Activated naive CD8-positive, alpha-beta T cell treated with anti-CD3 and anti-CD28 coated beads, Interleukin-2, amount 10 ng/mL, durations not matched to agents 7 days and 5 days (primary cell): ENCODE measurements at regions not wholly inside any gene's neighbourhood (a gene's known extent, or its start where the extent isn't known, plus 50 kb on each side); places are given as distances from the start of the nearest gene placed in this dataset.
"Not testable (repeated sequence)": the region's sequence is repeated elsewhere in the genome, so short reads cannot be mapped to it uniquely, and the experiment has no call there.

Experiments used
- ATAC-seq: fragments of 150-1000 bp; cut with Tn5 transposase; one replicate; pipeline ENCODE4 v1.10.0; 2021; ENCODE audit warnings: low read depth, moderate library complexity
- POLR2A ChIA-PET: fragments of 350-600 bp; sonication (Branson Sonifier 250); formaldehyde crosslinking; loops from one replicate; lab custom pipeline; 2021; ENCODE audit warnings: antibody characterized with exemption; lab: Charles Lee
- DNase-seq: peaks from one replicate; pipeline ENCODE4 v3.0.0; 2021
- H3K27ac Mint-ChIP-seq: one replicate; pipeline ENCODE4 v1.8.0; 2022; ENCODE audit warnings: mild to moderate bottlenecking, mixed read lengths
- H3K27me3 Mint-ChIP-seq: one replicate; pipeline ENCODE4 v1.8.0; 2022; ENCODE audit warnings: mild to moderate bottlenecking, moderate library complexity, mixed read lengths
- H3K36me3 Mint-ChIP-seq: one replicate; pipeline ENCODE4 v1.8.0; 2021; ENCODE audit warnings: mild to moderate bottlenecking, mixed read lengths
- H3K4me1 Mint-ChIP-seq: one replicate; pipeline ENCODE4 v1.8.0; 2021; ENCODE audit warnings: mixed read lengths
- H3K4me3 Mint-ChIP-seq: one replicate; pipeline ENCODE4 v1.8.0; 2022; ENCODE audit warnings: mild to moderate bottlenecking, moderate library complexity, mixed read lengths
- H3K9me3 Mint-ChIP-seq: one replicate; pipeline ENCODE4 v1.8.0; 2021; ENCODE audit warnings: mixed read lengths

- no peak for DNase-seq
- Mint-ChIP-seq H3K4me1 (no peaks in the 10 kb centered on the region), H3K9me3 (peaks cover 3% of the 10 kb centered on the region), H3K27me3 (no peaks in the 10 kb centered on the region), H3K36me3 (no peaks in the 10 kb centered on the region), H3K4me3 (no peak overlapping the region), H3K27ac (no peak overlapping the region)
- ATAC-seq: no peak
- POLR2A ChIA-PET: no interaction called here
Observed at GRCh38 chr4:127000110-127000509, 632.6 kb upstream of the INTU start.

- H3K4me3 Mint-ChIP-seq: no peak overlapping the region
- DNase-seq (no peak), ATAC-seq (no peak)
- no peaks in the 10 kb centered on the region for H3K4me1 Mint-ChIP-seq
- H3K9me3 Mint-ChIP-seq: peaks cover 3% of the 10 kb centered on the region
- no peak overlapping the region for H3K27ac Mint-ChIP-seq
- no peaks in the 10 kb centered on the region for H3K27me3 Mint-ChIP-seq
- no peaks in the 10 kb centered on the region for H3K36me3 Mint-ChIP-seq
- POLR2A ChIA-PET: no interaction called here
Observed at GRCh38 chr4:127000846-127001245, 631.9 kb upstream of the INTU start.

GRCh38 chr4:127001933-127002332 is 630.8 kb upstream of the INTU start:
- peaks cover 3% of the 10 kb centered on the region for H3K9me3 Mint-ChIP-seq
- H3K36me3 Mint-ChIP-seq: no peaks in the 10 kb centered on the region
- H3K4me1 Mint-ChIP-seq: no peaks in the 10 kb centered on the region
- no peak overlapping the region for H3K4me3 Mint-ChIP-seq
- no peaks in the 10 kb centered on the region for H3K27me3 Mint-ChIP-seq
- ATAC-seq (no peak), DNase-seq (no peak)
- POLR2A ChIA-PET: no interaction called here
- no peak overlapping the region for H3K27ac Mint-ChIP-seq

- no peak overlapping the region for H3K27ac Mint-ChIP-seq
- H3K27me3 Mint-ChIP-seq: no peaks in the 10 kb centered on the region
- no peak overlapping the region for H3K4me3 Mint-ChIP-seq
- POLR2A ChIA-PET: no interaction called here
- H3K36me3 Mint-ChIP-seq: no peaks in the 10 kb centered on the region
- DNase-seq (no peak), ATAC-seq (no peak)
- peaks cover 2% of the 10 kb centered on the region for H3K9me3 Mint-ChIP-seq
- no peaks in the 10 kb centered on the region for H3K4me1 Mint-ChIP-seq
Observed at GRCh38 chr4:127006446-127006877, 626.3 kb upstream of the INTU start.

GRCh38 chr4:127007305-127007704 is 625.5 kb upstream of the INTU start:
- POLR2A ChIA-PET: no interaction called here
- H3K4me1 Mint-ChIP-seq: no peaks in the 10 kb centered on the region
- H3K9me3 Mint-ChIP-seq: peaks cover 2% of the 10 kb centered on the region
- H3K27ac Mint-ChIP-seq: no peak overlapping the region
- DNase-seq (no peak), ATAC-seq (no peak)
- H3K27me3 Mint-ChIP-seq: no peaks in the 10 kb centered on the region
- no peaks in the 10 kb centered on the region for H3K36me3 Mint-ChIP-seq
- no peak overlapping the region for H3K4me3 Mint-ChIP-seq

- Mint-ChIP-seq H3K27ac (no peak overlapping the region), H3K4me3 (no peak overlapping the region), H3K36me3 (no peaks in the 10 kb centered on the region), H3K27me3 (no peaks in the 10 kb centered on the region), H3K9me3 (peaks cover 2% of the 10 kb centered on the region), H3K4me1 (no peaks in the 10 kb centered on the region)
- POLR2A ChIA-PET: no interaction called here
- no peak for DNase-seq
- no peak for ATAC-seq
Observed at GRCh38 chr4:127012549-127012948, 620.2 kb upstream of the INTU start.

- no peaks in the 10 kb centered on the region for H3K9me3 Mint-ChIP-seq
- POLR2A ChIA-PET: no interaction called here
Observed at GRCh38 chr4:127015667-127016117, 617.1 kb upstream of the INTU start.

GRCh38 chr4:127018381-127018780 is 614.4 kb upstream of the INTU start:
- H3K4me3 Mint-ChIP-seq: no peak overlapping the region
- no peaks in the 10 kb centered on the region for H3K4me1 Mint-ChIP-seq
- no peaks in the 10 kb centered on the region for H3K27me3 Mint-ChIP-seq
- H3K27ac Mint-ChIP-seq: no peak overlapping the region
- no peaks in the 10 kb centered on the region for H3K9me3 Mint-ChIP-seq
- ATAC-seq (no peak), DNase-seq (no peak)
- no peaks in the 10 kb centered on the region for H3K36me3 Mint-ChIP-seq
- POLR2A ChIA-PET: no interaction called here

More at GRCh38 chr4:127015667-127016117, 617.1 kb upstream of the INTU start:
- Mint-ChIP-seq H3K4me3 (no peak overlapping the region), H3K4me1 (no peaks in the 10 kb centered on the region), H3K36me3 (no peaks in the 10 kb centered on the region), H3K27ac (no peak overlapping the region), H3K27me3 (no peaks in the 10 kb centered on the region)
- ATAC-seq: no peak
- DNase-seq: no peak

- H3K4me1 Mint-ChIP-seq, H3K9me3 Mint-ChIP-seq, H3K4me3 Mint-ChIP-seq, POLR2A ChIA-PET, H3K27ac Mint-ChIP-seq, DNase-seq, H3K36me3 Mint-ChIP-seq, H3K27me3 Mint-ChIP-seq, ATAC-seq: not testable (repeated sequence)
Observed at GRCh38 chr4:127020831-127021230, 611.9 kb upstream of the INTU start.

- POLR2A ChIA-PET: no interaction called here
- no peak overlapping the region for H3K4me3 Mint-ChIP-seq
- H3K9me3 Mint-ChIP-seq: peaks cover 7% of the 10 kb centered on the region
- DNase-seq (no peak), ATAC-seq (no peak)
- H3K27me3 Mint-ChIP-seq: no peaks in the 10 kb centered on the region
- no peak overlapping the region for H3K27ac Mint-ChIP-seq
- H3K4me1 Mint-ChIP-seq: no peaks in the 10 kb centered on the region
- no peaks in the 10 kb centered on the region for H3K36me3 Mint-ChIP-seq
Observed at GRCh38 chr4:127036296-127036695, 596.5 kb upstream of the INTU start.

- POLR2A ChIA-PET: no interaction called here
- ATAC-seq: no peak
- H3K9me3 Mint-ChIP-seq: peaks cover 3% of the 10 kb centered on the region
Observed at GRCh38 chr4:127045861-127046260, 586.9 kb upstream of the INTU start.

GRCh38 chr4:127047930-127048329 is 584.8 kb upstream of the INTU start:
- no peaks in the 10 kb centered on the region for H3K4me1 Mint-ChIP-seq
- POLR2A ChIA-PET: no interaction called here
- peaks cover 2% of the 10 kb centered on the region for H3K9me3 Mint-ChIP-seq
- H3K27me3 Mint-ChIP-seq: no peaks in the 10 kb centered on the region
- DNase-seq: no peak
- H3K4me3 Mint-ChIP-seq: no peak overlapping the region
- no peak for ATAC-seq
- no peak overlapping the region for H3K27ac Mint-ChIP-seq
- no peaks in the 10 kb centered on the region for H3K36me3 Mint-ChIP-seq

More at GRCh38 chr4:127045861-127046260, 586.9 kb upstream of the INTU start:
- Mint-ChIP-seq H3K4me1 (no peaks in the 10 kb centered on the region), H3K4me3 (no peak overlapping the region), H3K27ac (no peak overlapping the region), H3K27me3 (no peaks in the 10 kb centered on the region), H3K36me3 (no peaks in the 10 kb centered on the region)
- DNase-seq: no peak

GRCh38 chr4:127048376-127049044 is 584.2 kb upstream of the INTU start:
- Mint-ChIP-seq H3K27me3 (no peaks in the 10 kb centered on the region), H3K36me3 (no peaks in the 10 kb centered on the region), H3K4me1 (no peaks in the 10 kb centered on the region), H3K27ac (no peak overlapping the region), H3K9me3 (peaks cover 2% of the 10 kb centered on the region), H3K4me3 (no peak overlapping the region)
- ATAC-seq (no peak), DNase-seq (no peak)
- POLR2A ChIA-PET: no interaction called here

- H3K27ac Mint-ChIP-seq: no peak overlapping the region
- H3K27me3 Mint-ChIP-seq: no peaks in the 10 kb centered on the region
- peaks cover 2% of the 10 kb centered on the region for H3K9me3 Mint-ChIP-seq
- no peaks in the 10 kb centered on the region for H3K4me1 Mint-ChIP-seq
- no peak overlapping the region for H3K4me3 Mint-ChIP-seq
- POLR2A ChIA-PET: no interaction called here
- no peaks in the 10 kb centered on the region for H3K36me3 Mint-ChIP-seq
- ATAC-seq (no peak), DNase-seq (no peak)
Observed at GRCh38 chr4:127049526-127049925, 583.2 kb upstream of the INTU start.
